ENCODE measurements at regions not wholly inside any gene's neighbourhood (a gene's known extent, or its start where the extent isn't known, plus 50 kb on each side); places are given as distances from the start of the nearest gene placed in this dataset.

DNA sequence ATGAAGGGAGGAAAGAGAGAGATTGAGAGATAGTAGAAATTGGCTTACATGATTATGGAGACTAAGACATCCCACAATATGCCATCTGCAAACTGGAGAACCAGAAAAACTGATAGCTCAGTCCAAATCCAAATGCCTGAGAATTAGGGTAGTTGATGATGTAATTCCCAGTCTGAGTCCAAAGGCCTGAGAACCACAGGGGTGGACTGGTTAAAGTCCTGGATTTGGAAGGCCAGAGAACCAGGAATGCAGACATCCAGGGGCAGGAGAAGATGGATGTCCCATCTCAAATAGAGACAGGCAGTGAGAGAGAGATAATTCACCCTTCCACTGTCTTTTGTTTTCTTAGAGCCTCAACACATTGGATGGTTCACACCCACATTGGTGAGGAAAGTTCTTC, 345.7 kb upstream of the SPANXN4 start:
- TF ChIP-seq, protein P1, sequence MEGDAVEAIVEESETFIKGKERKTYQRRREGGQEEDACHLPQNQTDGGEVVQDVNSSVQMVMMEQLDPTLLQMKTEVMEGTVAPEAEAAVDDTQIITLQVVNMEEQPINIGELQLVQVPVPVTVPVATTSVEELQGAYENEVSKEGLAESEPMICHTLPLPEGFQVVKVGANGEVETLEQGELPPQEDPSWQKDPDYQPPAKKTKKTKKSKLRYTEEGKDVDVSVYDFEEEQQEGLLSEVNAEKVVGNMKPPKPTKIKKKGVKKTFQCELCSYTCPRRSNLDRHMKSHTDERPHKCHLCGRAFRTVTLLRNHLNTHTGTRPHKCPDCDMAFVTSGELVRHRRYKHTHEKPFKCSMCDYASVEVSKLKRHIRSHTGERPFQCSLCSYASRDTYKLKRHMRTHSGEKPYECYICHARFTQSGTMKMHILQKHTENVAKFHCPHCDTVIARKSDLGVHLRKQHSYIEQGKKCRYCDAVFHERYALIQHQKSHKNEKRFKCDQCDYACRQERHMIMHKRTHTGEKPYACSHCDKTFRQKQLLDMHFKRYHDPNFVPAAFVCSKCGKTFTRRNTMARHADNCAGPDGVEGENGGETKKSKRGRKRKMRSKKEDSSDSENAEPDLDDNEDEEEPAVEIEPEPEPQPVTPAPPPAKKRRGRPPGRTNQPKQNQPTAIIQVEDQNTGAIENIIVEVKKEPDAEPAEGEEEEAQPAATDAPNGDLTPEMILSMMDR (IDR thresholded peaks at IDR 0.05), result no peak
- no peak for TF ChIP-seq POLR2A (IDR thresholded peaks at IDR 0.05)

Data from right lobe of liver (tissue), 4 donors.